GM13976 (cell line): ENCODE measurements at regions not wholly inside any gene's neighbourhood (a gene's known extent, or its start where the extent isn't known, plus 50 kb on each side); places are given as distances from the start of the nearest gene placed in this dataset.
"Not testable (repeated sequence)": the region's sequence is repeated elsewhere in the genome, so short reads cannot be mapped to it uniquely, and the experiment has no call there.

ENCODE experiments used
- DNase-seq: peaks from one replicate; pipeline ENCODE4 v3.0.0; 2012; ENCODE audit warnings: low spot score
- in situ Hi-C: fragments of 300-500 bp; cut with MboI; formaldehyde crosslinking; loops from one replicate; pipeline ENCODE4 v1.12.0; 2022; ENCODE audit warnings: low sequenced_read_pairs, mixed read lengths, inconsistent platforms; ENCODE audit not compliant: unreplicated experiment
- TF ChIP-seq, protein P1 (sequence below): IDR thresholded peaks from 2 replicates; pipeline ENCODE4 v1.5.1; 2012; ENCODE audit warnings: borderline replicate concordance, mild to moderate bottlenecking; ENCODE audit not compliant: insufficient read depth; ENCODE audit errors: extremely low read depth, missing control alignments, control extremely low read depth

DNA sequence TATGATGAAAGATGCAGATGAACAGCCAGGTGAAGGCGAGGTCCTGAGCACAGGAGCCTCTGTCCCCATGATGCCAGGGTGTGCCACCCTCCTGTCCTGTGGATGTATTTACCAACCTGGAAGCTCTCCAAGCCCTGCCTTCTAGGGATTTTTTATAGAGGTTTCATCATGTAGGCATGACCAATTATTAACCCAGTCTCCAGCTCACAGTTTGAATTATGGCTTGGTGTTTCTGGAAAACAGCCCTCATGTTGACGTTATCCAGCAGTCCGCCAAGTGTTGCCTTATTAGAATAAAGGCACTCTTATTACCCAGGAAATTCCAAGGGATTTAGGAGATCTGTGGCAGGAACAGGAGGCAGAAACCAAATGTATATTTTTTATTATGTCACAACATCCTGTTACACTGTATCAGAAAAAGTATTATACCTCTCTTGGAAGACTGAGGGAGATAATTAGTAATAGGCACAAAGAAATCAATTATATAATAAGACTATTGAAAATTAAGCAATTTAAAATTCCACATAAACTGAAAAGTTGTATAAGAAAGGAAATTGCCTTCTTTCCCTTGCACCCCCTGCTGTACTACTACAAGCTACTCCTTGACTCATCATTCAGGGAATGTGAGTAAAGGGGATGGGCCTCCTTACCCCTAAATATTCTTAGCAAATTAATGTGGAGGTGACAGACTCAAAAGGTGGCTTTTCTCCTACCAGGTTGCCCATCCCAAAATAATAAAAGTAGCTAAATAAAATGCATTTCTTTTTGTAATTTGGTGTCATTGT lies 129.6 kb downstream of the ZNF330 start:
- TF ChIP-seq, protein P1, sequence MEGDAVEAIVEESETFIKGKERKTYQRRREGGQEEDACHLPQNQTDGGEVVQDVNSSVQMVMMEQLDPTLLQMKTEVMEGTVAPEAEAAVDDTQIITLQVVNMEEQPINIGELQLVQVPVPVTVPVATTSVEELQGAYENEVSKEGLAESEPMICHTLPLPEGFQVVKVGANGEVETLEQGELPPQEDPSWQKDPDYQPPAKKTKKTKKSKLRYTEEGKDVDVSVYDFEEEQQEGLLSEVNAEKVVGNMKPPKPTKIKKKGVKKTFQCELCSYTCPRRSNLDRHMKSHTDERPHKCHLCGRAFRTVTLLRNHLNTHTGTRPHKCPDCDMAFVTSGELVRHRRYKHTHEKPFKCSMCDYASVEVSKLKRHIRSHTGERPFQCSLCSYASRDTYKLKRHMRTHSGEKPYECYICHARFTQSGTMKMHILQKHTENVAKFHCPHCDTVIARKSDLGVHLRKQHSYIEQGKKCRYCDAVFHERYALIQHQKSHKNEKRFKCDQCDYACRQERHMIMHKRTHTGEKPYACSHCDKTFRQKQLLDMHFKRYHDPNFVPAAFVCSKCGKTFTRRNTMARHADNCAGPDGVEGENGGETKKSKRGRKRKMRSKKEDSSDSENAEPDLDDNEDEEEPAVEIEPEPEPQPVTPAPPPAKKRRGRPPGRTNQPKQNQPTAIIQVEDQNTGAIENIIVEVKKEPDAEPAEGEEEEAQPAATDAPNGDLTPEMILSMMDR = no peak
- no peak for DNase-seq
- in situ Hi-C loops = no loop called here

DNA sequence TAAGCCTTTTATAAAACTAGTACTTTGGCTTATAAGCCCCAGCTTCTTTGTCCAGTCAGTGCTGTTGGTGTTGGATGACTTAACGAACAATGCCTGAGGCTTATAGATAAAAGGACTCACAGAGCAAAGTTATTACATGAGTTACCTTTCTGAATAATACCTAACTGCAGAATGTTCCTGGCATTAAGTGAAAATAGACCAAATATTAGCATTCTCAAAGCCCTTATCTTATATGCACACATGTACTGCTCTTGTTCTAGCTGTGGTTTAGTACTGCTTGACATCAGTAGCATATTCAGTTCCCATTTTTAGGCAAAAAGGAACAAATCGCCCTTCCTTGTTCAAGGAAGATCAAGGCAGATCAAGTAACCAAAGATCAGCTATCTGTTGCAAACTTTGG lies 131.6 kb downstream of the ZNF330 start:
- TF ChIP-seq, protein P1 = no peak
- DNase-seq = no peak
- in situ Hi-C loops = no loop called here

DNA sequence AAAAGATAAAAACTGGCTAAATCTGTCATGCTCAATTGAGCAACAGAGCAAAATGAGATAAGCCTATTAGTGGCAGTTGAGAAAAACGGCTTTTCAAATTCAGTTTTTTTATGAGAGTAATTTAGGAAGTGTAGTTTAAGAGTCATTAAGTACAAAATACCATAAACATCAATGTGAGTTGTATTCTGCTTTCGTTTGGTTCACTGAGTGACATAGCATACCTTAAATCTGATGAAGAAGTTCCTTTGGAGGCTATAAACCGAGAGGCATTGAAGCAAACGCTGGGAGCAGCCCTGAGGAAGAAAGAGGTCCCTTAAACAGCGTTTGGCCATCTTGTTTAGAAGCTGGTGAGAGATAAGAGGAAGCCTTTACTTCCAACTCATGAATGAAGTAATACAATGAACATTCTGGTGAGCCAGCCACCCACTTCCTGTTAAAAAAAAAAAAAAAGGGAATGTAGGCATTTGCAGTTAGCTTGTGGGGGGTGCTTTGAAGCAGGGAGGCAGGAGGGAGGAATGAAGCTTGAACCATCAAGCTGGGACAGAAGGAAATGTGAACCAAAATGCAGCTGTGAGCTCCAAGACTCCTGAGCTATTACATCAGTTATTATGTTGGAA lies 132.3 kb downstream of the ZNF330 start:
- DNase-seq = no peak
- TF ChIP-seq, protein P1 = no peak
- in situ Hi-C loops = no loop called here

DNA sequence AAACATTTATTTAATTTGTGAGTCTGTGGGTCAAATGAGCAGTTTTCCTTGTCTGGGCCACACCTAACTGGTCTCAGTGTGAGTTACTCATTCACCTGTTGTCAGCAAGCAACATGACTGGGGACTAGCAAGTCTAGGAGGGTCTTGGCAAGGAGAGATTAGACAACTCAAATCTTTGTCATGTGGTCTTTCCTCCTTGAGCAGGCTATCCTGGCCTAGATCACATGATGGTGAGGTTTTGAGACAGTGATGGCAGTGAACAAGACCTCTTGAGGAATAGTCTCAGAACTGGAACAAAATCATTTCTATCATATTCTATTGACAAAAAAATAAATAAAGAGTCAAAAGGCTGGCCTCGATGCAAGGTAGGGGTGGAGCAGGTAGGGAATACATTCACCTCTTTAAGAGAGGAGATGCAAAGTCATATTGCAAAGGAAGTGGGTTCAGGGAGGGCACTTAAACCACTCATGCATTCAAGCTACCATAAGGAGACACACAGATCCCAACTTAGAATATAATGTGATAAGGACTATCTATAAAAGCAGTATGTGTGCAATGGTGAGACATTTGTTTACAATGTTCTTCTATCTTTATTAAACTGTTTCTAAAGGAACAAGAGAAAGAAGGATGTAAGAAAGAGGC lies 135.7 kb downstream of the ZNF330 start:
- DNase-seq = no peak
- in situ Hi-C loops = no loop called here
- TF ChIP-seq, protein P1 = no peak

DNA sequence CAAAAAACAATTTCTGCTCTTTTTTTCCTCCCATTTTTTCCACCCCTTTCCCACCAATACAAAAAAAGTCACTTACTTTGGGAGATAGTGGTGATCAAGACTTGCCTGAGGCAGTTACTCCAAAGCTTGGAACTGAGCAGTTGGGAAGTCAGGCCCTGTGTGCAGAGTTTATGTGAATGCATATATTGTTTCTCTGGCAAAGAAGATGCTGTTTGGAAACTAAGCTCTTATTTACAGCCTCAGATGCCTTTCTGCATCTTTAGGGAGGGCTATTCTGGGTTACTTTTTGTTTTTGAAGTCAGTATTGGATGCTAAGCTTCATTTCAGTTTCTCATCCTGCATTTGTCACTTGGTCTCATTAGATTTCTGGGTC lies 136.3 kb downstream of the ZNF330 start:
- DNase-seq = no peak
- TF ChIP-seq, protein P1 = no peak
- in situ Hi-C loops = no loop called here

DNA sequence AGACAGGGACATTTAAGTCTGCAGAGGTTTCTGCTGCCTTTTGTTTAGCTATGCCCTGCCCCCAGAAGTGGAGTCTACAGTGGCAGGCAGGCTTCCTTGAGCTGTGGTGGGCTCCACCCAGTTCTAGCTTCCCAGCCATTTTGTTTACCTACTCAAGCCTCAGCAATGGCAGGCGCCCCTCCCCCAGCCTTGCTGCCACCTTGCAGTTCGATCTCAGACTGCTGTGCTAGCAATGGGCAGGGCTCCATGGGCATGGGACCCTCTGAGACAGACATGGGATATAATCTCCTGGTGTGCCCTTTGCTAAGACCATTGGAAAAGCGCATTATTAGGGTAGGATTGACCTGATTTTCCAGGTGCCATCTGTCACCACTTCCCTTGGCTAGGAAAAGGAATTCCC lies 147.5 kb downstream of the ZNF330 start:
- DNase-seq, in situ Hi-C loops: not testable (repeated sequence)

DNA sequence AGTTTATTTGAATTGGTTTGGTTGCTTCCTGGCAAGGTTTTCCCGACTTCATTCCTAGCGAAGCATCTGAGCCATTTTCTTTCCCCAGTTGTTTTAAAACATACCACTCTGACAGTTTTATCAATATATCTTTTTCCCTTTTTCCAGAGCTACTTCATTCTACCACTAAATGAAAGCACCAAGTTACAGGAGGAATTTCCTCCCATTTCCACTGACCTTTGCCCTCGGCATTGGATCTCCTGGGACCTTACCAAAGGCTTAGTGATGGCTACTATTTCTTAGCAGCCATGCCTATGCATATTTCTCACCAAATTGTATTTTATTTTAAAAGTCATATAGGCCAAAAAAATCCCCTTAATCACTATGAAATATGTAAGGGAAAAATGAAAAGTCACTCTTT lies 150.5 kb downstream of the ZNF330 start:
- in situ Hi-C loops = no loop called here
- TF ChIP-seq, protein P1 = no peak
- DNase-seq = no peak
